ENCODE measurements at regions not wholly inside any gene's neighbourhood (a gene's known extent, or its start where the extent isn't known, plus 50 kb on each side); places are given as distances from the start of the nearest gene placed in this dataset.
"Not testable (repeated sequence)": the region's sequence is repeated elsewhere in the genome, so short reads cannot be mapped to it uniquely, and the experiment has no call there.

GRCh38 chr21:14903172-14903865, 161.5 kb downstream of the NRIP1 start:
- Histone ChIP-seq H3K4me3 (ENCODE audit: low read length) (no peak overlapping the region), H3K36me3 (ENCODE audit: control insufficient read depth, insufficient read depth, low read length) (no peaks in the 10 kb centered on the region), H3K27me3 (ENCODE audit: control insufficient read depth, insufficient read depth, low read length) (no peaks in the 10 kb centered on the region), H3K27ac (ENCODE audit: low read depth, low read length) (no peak overlapping the region), H3K4me1 (ENCODE audit: control insufficient read depth, insufficient read depth, low read length) (no peaks in the 10 kb centered on the region), H3K9ac (ENCODE audit: low read length) (no peak overlapping the region)

GRCh38 chr21:14901482-14901958, 163.3 kb downstream of the NRIP1 start:
- no peak overlapping the region for H3K4me3 ChIP-seq (ENCODE audit: low read length)
- H3K4me1 ChIP-seq (ENCODE audit: control insufficient read depth, insufficient read depth, low read length), result no peaks in the 10 kb centered on the region
- H3K27me3 ChIP-seq (ENCODE audit: control insufficient read depth, insufficient read depth, low read length), result no peaks in the 10 kb centered on the region
- no peak overlapping the region for H3K27ac ChIP-seq (ENCODE audit: low read depth, low read length)
- H3K9ac ChIP-seq (ENCODE audit: low read length), result no peak overlapping the region
- no peaks in the 10 kb centered on the region for H3K36me3 ChIP-seq (ENCODE audit: control insufficient read depth, insufficient read depth, low read length)

- no peaks in the 10 kb centered on the region for H3K4me1 ChIP-seq (ENCODE audit: control insufficient read depth, insufficient read depth, low read length)
- no peak overlapping the region for H3K9ac ChIP-seq (ENCODE audit: low read length)
- H3K27me3 ChIP-seq (ENCODE audit: control insufficient read depth, insufficient read depth, low read length), result no peaks in the 10 kb centered on the region
- H3K36me3 ChIP-seq (ENCODE audit: control insufficient read depth, insufficient read depth, low read length), result no peaks in the 10 kb centered on the region
- no peak overlapping the region for H3K4me3 ChIP-seq (ENCODE audit: low read length)
- H3K27ac ChIP-seq (ENCODE audit: low read depth, low read length), result no peak overlapping the region
Observed at GRCh38 chr21:14900611-14901010, 164.2 kb downstream of the NRIP1 start.

GRCh38 chr21:14900058-14900457, 164.7 kb downstream of the NRIP1 start:
- Histone ChIP-seq H3K4me1 (ENCODE audit: control insufficient read depth, insufficient read depth, low read length) (no peaks in the 10 kb centered on the region), H3K4me3 (ENCODE audit: low read length) (no peak overlapping the region), H3K36me3 (ENCODE audit: control insufficient read depth, insufficient read depth, low read length) (no peaks in the 10 kb centered on the region), H3K9ac (ENCODE audit: low read length) (no peak overlapping the region), H3K27me3 (ENCODE audit: control insufficient read depth, insufficient read depth, low read length) (no peaks in the 10 kb centered on the region), H3K27ac (ENCODE audit: low read depth, low read length) (no peak overlapping the region)

- H3K36me3 ChIP-seq (ENCODE audit: control insufficient read depth, insufficient read depth, low read length), result no peaks in the 10 kb centered on the region
- H3K4me1 ChIP-seq (ENCODE audit: control insufficient read depth, insufficient read depth, low read length), result no peaks in the 10 kb centered on the region
- H3K27ac ChIP-seq (ENCODE audit: low read depth, low read length), result no peak overlapping the region
- H3K4me3 ChIP-seq (ENCODE audit: low read length), result no peak overlapping the region
- H3K27me3 ChIP-seq (ENCODE audit: control insufficient read depth, insufficient read depth, low read length), result no peaks in the 10 kb centered on the region
- H3K9ac ChIP-seq (ENCODE audit: low read length), result no peak overlapping the region
Observed at GRCh38 chr21:14895792-14896191, 169.0 kb downstream of the NRIP1 start.

GRCh38 chr21:14890141-14890540, 174.7 kb downstream of the NRIP1 start:
- no peak overlapping the region for H3K9ac ChIP-seq (ENCODE audit: low read length)
- H3K36me3 ChIP-seq (ENCODE audit: control insufficient read depth, insufficient read depth, low read length), result no peaks in the 10 kb centered on the region
- H3K4me3 ChIP-seq (ENCODE audit: low read length), result no peak overlapping the region
- no peak overlapping the region for H3K27ac ChIP-seq (ENCODE audit: low read depth, low read length)
- H3K4me1 ChIP-seq (ENCODE audit: control insufficient read depth, insufficient read depth, low read length), result no peaks in the 10 kb centered on the region
- no peaks in the 10 kb centered on the region for H3K27me3 ChIP-seq (ENCODE audit: control insufficient read depth, insufficient read depth, low read length)

GRCh38 chr21:14889080-14889810, 175.6 kb downstream of the NRIP1 start:
- no peaks in the 10 kb centered on the region for H3K36me3 ChIP-seq (ENCODE audit: control insufficient read depth, insufficient read depth, low read length)
- no peaks in the 10 kb centered on the region for H3K27me3 ChIP-seq (ENCODE audit: control insufficient read depth, insufficient read depth, low read length)
- H3K9ac ChIP-seq (ENCODE audit: low read length), result no peak overlapping the region
- no peaks in the 10 kb centered on the region for H3K4me1 ChIP-seq (ENCODE audit: control insufficient read depth, insufficient read depth, low read length)
- H3K27ac ChIP-seq (ENCODE audit: low read depth, low read length), result no peak overlapping the region
- H3K4me3 ChIP-seq (ENCODE audit: low read length), result no peak overlapping the region

GRCh38 chr21:14888202-14888601, 176.6 kb downstream of the NRIP1 start:
- Histone ChIP-seq H3K4me1 (ENCODE audit: control insufficient read depth, insufficient read depth, low read length) (no peaks in the 10 kb centered on the region), H3K27me3 (ENCODE audit: control insufficient read depth, insufficient read depth, low read length) (no peaks in the 10 kb centered on the region), H3K9ac (ENCODE audit: low read length) (no peak overlapping the region), H3K4me3 (ENCODE audit: low read length) (no peak overlapping the region), H3K27ac (ENCODE audit: low read depth, low read length) (peak overlapping the region; percentile 12), H3K36me3 (ENCODE audit: control insufficient read depth, insufficient read depth, low read length) (no peaks in the 10 kb centered on the region)

- Histone ChIP-seq H3K9ac (ENCODE audit: low read length) (no peak overlapping the region), H3K27me3 (ENCODE audit: control insufficient read depth, insufficient read depth, low read length) (no peaks in the 10 kb centered on the region), H3K27ac (ENCODE audit: low read depth, low read length) (no peak overlapping the region), H3K36me3 (ENCODE audit: control insufficient read depth, insufficient read depth, low read length) (no peaks in the 10 kb centered on the region), H3K4me3 (ENCODE audit: low read length) (no peak overlapping the region), H3K4me1 (ENCODE audit: control insufficient read depth, insufficient read depth, low read length) (no peaks in the 10 kb centered on the region)
Observed at GRCh38 chr21:14886001-14886400, 178.8 kb downstream of the NRIP1 start.

GRCh38 chr21:14883351-14883750, 181.4 kb downstream of the NRIP1 start:
- Histone ChIP-seq H3K27me3 (ENCODE audit: control insufficient read depth, insufficient read depth, low read length) (no peaks in the 10 kb centered on the region), H3K9ac (ENCODE audit: low read length) (no peak overlapping the region), H3K36me3 (ENCODE audit: control insufficient read depth, insufficient read depth, low read length) (no peaks in the 10 kb centered on the region), H3K4me1 (ENCODE audit: control insufficient read depth, insufficient read depth, low read length) (no peaks in the 10 kb centered on the region), H3K27ac (ENCODE audit: low read depth, low read length) (no peak overlapping the region), H3K4me3 (ENCODE audit: low read length) (no peak overlapping the region)

- not testable (repeated sequence) for H3K4me1 ChIP-seq (ENCODE audit: control insufficient read depth, insufficient read depth, low read length); H3K27me3 ChIP-seq (ENCODE audit: control insufficient read depth, insufficient read depth, low read length); H3K4me3 ChIP-seq (ENCODE audit: low read length); H3K36me3 ChIP-seq (ENCODE audit: control insufficient read depth, insufficient read depth, low read length); H3K27ac ChIP-seq (ENCODE audit: low read depth, low read length); H3K9ac ChIP-seq (ENCODE audit: low read length)
Observed at GRCh38 chr21:14882545-14882944, 182.3 kb downstream of the NRIP1 start.

- Histone ChIP-seq H3K27me3 (ENCODE audit: control insufficient read depth, insufficient read depth, low read length) (no peaks in the 10 kb centered on the region), H3K9ac (ENCODE audit: low read length) (no peak overlapping the region), H3K27ac (ENCODE audit: low read depth, low read length) (no peak overlapping the region), H3K4me3 (ENCODE audit: low read length) (no peak overlapping the region), H3K4me1 (ENCODE audit: control insufficient read depth, insufficient read depth, low read length) (no peaks in the 10 kb centered on the region), H3K36me3 (ENCODE audit: control insufficient read depth, insufficient read depth, low read length) (no peaks in the 10 kb centered on the region)
Observed at GRCh38 chr21:14881863-14882499, 182.8 kb downstream of the NRIP1 start.
